ENCODE measurements at regions not wholly inside any gene's neighbourhood (a gene's known extent, or its start where the extent isn't known, plus 50 kb on each side); places are given as distances from the start of the nearest gene placed in this dataset.
A peak's percentile ranks its signal among the peaks of the same experiment; 100 is the strongest.

DNA sequence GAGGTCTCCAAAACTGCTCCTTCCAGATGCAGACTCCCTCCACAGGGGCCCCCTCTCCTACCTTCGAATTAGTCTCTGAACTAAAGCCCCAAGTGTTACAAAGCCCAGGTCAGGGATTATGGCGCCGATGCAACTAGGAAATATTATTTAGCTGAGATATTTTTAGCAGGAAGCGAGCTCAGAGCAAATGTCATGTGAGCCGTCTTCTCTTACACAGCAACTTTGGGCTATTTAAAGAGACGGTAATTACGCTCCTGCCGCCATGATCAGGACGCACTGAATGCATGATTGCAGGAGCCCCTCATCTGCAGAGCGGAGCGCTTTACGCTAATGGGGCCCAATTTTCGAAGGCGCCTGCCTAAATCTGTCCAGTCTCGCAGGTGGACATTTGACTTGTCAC, 55.3 kb upstream of the TARDBP start:
- TF ChIP-seq, protein P1, sequence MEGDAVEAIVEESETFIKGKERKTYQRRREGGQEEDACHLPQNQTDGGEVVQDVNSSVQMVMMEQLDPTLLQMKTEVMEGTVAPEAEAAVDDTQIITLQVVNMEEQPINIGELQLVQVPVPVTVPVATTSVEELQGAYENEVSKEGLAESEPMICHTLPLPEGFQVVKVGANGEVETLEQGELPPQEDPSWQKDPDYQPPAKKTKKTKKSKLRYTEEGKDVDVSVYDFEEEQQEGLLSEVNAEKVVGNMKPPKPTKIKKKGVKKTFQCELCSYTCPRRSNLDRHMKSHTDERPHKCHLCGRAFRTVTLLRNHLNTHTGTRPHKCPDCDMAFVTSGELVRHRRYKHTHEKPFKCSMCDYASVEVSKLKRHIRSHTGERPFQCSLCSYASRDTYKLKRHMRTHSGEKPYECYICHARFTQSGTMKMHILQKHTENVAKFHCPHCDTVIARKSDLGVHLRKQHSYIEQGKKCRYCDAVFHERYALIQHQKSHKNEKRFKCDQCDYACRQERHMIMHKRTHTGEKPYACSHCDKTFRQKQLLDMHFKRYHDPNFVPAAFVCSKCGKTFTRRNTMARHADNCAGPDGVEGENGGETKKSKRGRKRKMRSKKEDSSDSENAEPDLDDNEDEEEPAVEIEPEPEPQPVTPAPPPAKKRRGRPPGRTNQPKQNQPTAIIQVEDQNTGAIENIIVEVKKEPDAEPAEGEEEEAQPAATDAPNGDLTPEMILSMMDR (IDR thresholded peaks at IDR 0.05; ENCODE audit: low read depth, low read length, missing control alignments), result no peak
- no peak for DNase-seq (ENCODE audit: low read depth)
- in situ Hi-C loops (cut with HindIII; ENCODE audit: low sequenced_read_pairs), result no loop called here
- H3K4me3 ChIP-seq (ENCODE audit: low read depth, low read length), result no peak overlapping the region

DNA sequence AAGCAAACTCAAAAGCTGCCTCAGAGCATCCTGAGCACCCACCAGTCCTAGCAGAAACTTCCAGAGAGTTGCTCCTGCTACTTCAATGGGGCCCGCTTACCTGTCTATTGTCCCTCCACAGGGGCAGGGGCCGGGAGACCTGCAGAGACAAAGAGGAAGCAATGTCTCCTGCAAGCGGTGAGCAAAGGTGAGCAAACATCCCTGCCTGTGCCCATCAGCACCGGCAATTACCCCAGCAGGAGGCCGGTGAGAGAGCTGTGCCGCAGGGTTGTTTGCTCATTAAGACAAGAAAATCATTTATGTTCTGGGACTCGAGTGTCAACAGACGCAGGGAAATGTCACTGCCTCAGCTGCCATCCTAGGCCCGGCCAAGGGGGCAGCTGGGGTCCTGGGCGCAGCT, 53.8 kb upstream of the TARDBP start:
- TF ChIP-seq, protein P1 (IDR thresholded peaks at IDR 0.05; ENCODE audit: low read depth, low read length, missing control alignments), result no peak
- no peak for DNase-seq (ENCODE audit: low read depth)
- H3K4me3 ChIP-seq (ENCODE audit: low read depth, low read length), result no peak overlapping the region
- in situ Hi-C loops (cut with HindIII; ENCODE audit: low sequenced_read_pairs), result no loop called here

DNA sequence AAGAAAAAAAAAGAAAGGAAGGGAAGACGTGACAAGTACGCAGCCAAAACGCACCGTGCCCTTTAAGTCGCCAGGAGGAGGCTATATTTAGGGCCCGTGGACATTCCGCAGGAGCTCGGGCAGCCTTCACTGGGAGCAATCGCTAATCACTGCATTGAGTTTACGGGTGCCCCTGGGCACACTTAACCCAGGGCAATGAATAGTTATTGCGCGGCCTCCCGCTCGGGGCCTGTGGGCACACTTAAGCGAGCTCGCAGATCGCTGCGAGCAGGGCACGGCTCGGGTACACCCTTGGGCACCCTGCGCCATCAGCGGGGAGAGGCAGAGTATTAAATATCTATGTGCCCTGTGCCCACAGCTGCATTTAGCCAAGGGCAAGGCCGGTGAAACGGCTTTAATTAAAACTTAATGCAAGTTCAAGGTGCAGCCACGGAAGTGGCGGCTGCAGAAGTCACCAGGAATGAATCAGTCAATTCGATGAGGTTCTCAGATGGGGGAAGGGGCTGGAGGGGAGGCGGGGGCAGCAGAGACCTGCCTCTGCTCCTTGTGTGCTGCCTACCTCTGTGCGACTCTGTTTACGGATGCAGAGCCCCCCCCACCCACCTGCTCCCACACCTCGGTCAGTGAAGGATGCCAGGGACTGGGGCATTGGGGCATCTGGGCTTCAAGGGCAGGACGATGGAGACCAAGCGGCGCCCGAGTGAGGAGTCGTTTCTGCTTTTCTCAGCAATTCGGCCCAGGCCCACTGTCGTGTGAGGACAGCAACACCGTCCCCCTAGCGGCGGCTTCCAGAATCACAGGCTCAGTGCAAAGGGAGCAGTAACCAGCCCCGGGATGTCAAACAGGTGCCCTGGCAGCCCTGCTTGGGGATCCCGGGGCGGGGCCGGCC, 51.8 kb upstream of the TARDBP start:
- H3K4me3 ChIP-seq (ENCODE audit: low read depth, low read length), result no peak overlapping the region
- TF ChIP-seq, protein P1 (IDR thresholded peaks at IDR 0.05; ENCODE audit: low read depth, low read length, missing control alignments), result peak; percentile 90
- DNase-seq (ENCODE audit: low read depth), result no peak
- in situ Hi-C loops (cut with HindIII; ENCODE audit: low sequenced_read_pairs), result no loop called here

DNA sequence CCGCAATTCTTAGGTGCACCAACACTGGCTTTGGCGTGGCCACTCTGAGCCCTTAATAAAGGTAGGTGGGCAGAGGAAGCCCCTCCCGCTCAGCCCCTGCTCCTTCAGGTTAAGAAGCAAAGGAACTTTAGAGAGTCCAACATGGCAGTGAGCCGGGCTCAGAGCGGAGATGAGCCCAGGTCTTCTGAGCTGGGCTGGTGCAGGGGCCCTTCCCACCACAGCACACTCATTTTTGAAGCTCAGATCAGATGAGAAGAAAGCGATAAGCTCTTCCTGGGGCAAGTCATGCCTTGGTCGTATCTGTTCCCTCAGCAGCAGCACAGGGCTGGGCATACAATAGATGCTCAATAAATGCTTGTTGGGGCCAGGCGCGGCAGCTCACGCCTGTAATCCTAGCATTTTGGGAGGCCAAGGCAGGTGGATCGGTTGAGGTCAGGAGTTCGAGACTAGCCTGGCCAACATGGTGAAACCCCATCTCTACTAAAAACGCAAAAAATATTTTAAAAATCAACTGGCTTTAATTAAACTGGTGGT, 51.1 kb upstream of the TARDBP start:
- TF ChIP-seq, protein P1 (IDR thresholded peaks at IDR 0.05; ENCODE audit: low read depth, low read length, missing control alignments), result no peak
- DNase-seq (ENCODE audit: low read depth), result no peak
- in situ Hi-C loops (cut with HindIII; ENCODE audit: low sequenced_read_pairs), result no loop called here
- H3K4me3 ChIP-seq (ENCODE audit: low read depth, low read length), result no peak overlapping the region

DNA sequence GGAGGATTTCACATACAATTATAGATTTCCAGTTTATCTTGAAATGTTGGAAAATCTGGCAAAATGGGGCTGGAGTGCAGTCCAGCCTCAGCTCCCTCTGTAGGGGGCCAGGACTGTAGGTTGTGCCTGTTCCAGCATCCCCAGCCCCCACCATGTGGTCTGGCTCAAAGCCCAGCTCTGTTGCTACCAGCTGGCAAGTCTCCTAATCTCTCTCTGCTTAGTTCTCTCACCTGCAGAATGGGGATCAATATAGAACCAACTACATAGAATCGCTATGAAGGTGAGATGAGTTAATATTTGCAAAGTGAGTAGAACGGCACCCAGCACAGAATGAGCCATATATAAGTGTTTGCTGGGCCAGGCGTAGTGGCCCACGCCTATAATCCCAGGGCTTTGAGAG, 50.0 kb upstream of the TARDBP start:
- DNase-seq (ENCODE audit: low read depth), result no peak
- TF ChIP-seq, protein P1 (IDR thresholded peaks at IDR 0.05; ENCODE audit: low read depth, low read length, missing control alignments), result no peak
- no peak overlapping the region for H3K4me3 ChIP-seq (ENCODE audit: low read depth, low read length)
- in situ Hi-C loops (cut with HindIII; ENCODE audit: low sequenced_read_pairs), result no loop called here

All from astrocyte of the cerebellum (primary cell).